GM11168 (cell line): ENCODE measurements at regions not wholly inside any gene's neighbourhood (a gene's known extent, or its start where the extent isn't known, plus 50 kb on each side); places are given as distances from the start of the nearest gene placed in this dataset.

ENCODE experiments used
- in situ Hi-C: fragments of 300-500 bp; cut with MboI; formaldehyde crosslinking; loops from one replicate; pipeline ENCODE4 v1.12.0; 2022; ENCODE audit warnings: low sequenced_read_pairs; ENCODE audit not compliant: unreplicated experiment

- in situ Hi-C loops, result no loop called here
Measured at GRCh38 chr9:89999176-89999533, 394.3 kb downstream of the GADD45G start.

GRCh38 chr9:89999534-90000370, 394.9 kb downstream of the GADD45G start:
- in situ Hi-C loops, result no loop called here

GRCh38 chr9:90000925-90001324, 396.1 kb downstream of the GADD45G start:
- in situ Hi-C loops, result no loop called here

GRCh38 chr9:90001747-90002146, 396.9 kb downstream of the GADD45G start:
- in situ Hi-C loops, result no loop called here

- in situ Hi-C loops, result no loop called here
Measured at GRCh38 chr9:90002397-90003271, 397.8 kb downstream of the GADD45G start.

- in situ Hi-C loops, result no loop called here
Measured at GRCh38 chr9:90005388-90005787, 400.6 kb downstream of the GADD45G start.

- in situ Hi-C loops, result no loop called here
Measured at GRCh38 chr9:90007516-90008440, 403.0 kb downstream of the GADD45G start.

GRCh38 chr9:90009447-90009846, 404.6 kb downstream of the GADD45G start:
- in situ Hi-C loops, result no loop called here

- in situ Hi-C loops, result no loop called here
Measured at GRCh38 chr9:90010793-90011192, 406.0 kb downstream of the GADD45G start.

- in situ Hi-C loops, result no loop called here
Measured at GRCh38 chr9:90012949-90013348, 408.1 kb downstream of the GADD45G start.

GRCh38 chr9:90013778-90014177, 409.0 kb downstream of the GADD45G start:
- in situ Hi-C loops, result no loop called here

- in situ Hi-C loops, result no loop called here
Measured at GRCh38 chr9:90014421-90014820, 409.6 kb downstream of the GADD45G start.

GRCh38 chr9:90016272-90016671, 411.5 kb downstream of the GADD45G start:
- in situ Hi-C loops, result no loop called here

GRCh38 chr9:90017679-90018078, 412.9 kb downstream of the GADD45G start:
- in situ Hi-C loops, result no loop called here

GRCh38 chr9:90018688-90019087, 413.9 kb downstream of the GADD45G start:
- in situ Hi-C loops, result no loop called here

- in situ Hi-C loops, result no loop called here
Measured at GRCh38 chr9:90019626-90020025, 414.8 kb downstream of the GADD45G start.

GRCh38 chr9:90020276-90020871, 415.6 kb downstream of the GADD45G start:
- in situ Hi-C loops, result no loop called here

- in situ Hi-C loops, result no loop called here
Measured at GRCh38 chr9:90021216-90021906, 416.5 kb downstream of the GADD45G start.

- in situ Hi-C loops, result no loop called here
Measured at GRCh38 chr9:90022474-90022873, 417.7 kb downstream of the GADD45G start.
